Erythroblast (primary cell): ENCODE measurements at regions not wholly inside any gene's neighbourhood (a gene's known extent, or its start where the extent isn't known, plus 50 kb on each side); places are given as distances from the start of the nearest gene placed in this dataset.

Experiments used
- GATA1 ChIP-seq: IDR thresholded peaks from 2 replicates; pipeline ENCODE4 v1.6.1; 2011; ENCODE audit warnings: low read depth, mild to moderate bottlenecking, control low read depth, low read length, moderate library complexity
- POLR2A ChIP-seq: IDR thresholded peaks from 2 replicates; pipeline ENCODE4 v1.6.1; 2011; ENCODE audit warnings: mild to moderate bottlenecking, low read length

GRCh38 chr1:199931666-199932377 is 95.7 kb upstream of the NR5A2 start:
- no peak for TF ChIP-seq POLR2A
- no peak for TF ChIP-seq GATA1
